DOHH2 (cell line): ENCODE measurements at regions not wholly inside any gene's neighbourhood (a gene's known extent, or its start where the extent isn't known, plus 50 kb on each side); places are given as distances from the start of the nearest gene placed in this dataset.

ENCODE experiments used
- H3F3A ChIP-seq: fragments of 200-600 bp; sonication (generic), shearing (Covaris generic); 2 replicates; pipeline ENCODE4 v1.6.0; 2016; ENCODE audit warnings: antibody characterized with exemption, mild to moderate bottlenecking; ENCODE audit not compliant: control insufficient read depth, insufficient read depth
- H3K27ac ChIP-seq: fragments of 200-600 bp; sonication (generic); 2 replicates; pipeline ENCODE4 v1.5.1; 2014; ENCODE audit warnings: low read depth, mild to moderate bottlenecking, low read length, moderate library complexity
- H3K27me3 ChIP-seq: fragments of 200-600 bp; sonication (generic); 2 replicates; pipeline ENCODE4 v1.6.1; 2014; ENCODE audit warnings: mild to moderate bottlenecking, low read length, mixed read lengths; ENCODE audit not compliant: control insufficient read depth
- H3K36me3 ChIP-seq: fragments of 200-600 bp; sonication (generic); 2 replicates; pipeline ENCODE4 v1.6.1; 2014; ENCODE audit warnings: mild to moderate bottlenecking, low read length, moderate library complexity, mixed read lengths; ENCODE audit not compliant: control insufficient read depth
- H3K4me1 ChIP-seq: fragments of 200-600 bp; sonication (generic); 2 replicates; pipeline ENCODE4 v1.6.1; 2014; ENCODE audit warnings: mild to moderate bottlenecking, low read length, mixed read lengths; ENCODE audit not compliant: control insufficient read depth
- H3K4me2 ChIP-seq: fragments of 200-600 bp; sonication (generic); 2 replicates; pipeline ENCODE4 v1.6.0; 2014; ENCODE audit warnings: mild to moderate bottlenecking, low read length, moderate library complexity
- H3K4me3 ChIP-seq: fragments of 200-600 bp; sonication (generic); 2 replicates; pipeline ENCODE4 v1.5.1; 2014; ENCODE audit warnings: mild to moderate bottlenecking, low read length, mixed read lengths
- H3K79me2 ChIP-seq: fragments of 200-600 bp; sonication (generic); 2 replicates; pipeline ENCODE4 v1.6.1; 2014; ENCODE audit warnings: mild to moderate bottlenecking, low read length, mixed read lengths; ENCODE audit not compliant: control insufficient read depth
- H3K9me2 ChIP-seq: fragments of 200-600 bp; sonication (generic); replicated peaks from 2 replicates; pipeline ENCODE4 v1.6.1; 2014; ENCODE audit warnings: mild to moderate bottlenecking, low read length, mixed read lengths; ENCODE audit not compliant: control insufficient read depth
- H3K9me3 ChIP-seq: fragments of 200-600 bp; sonication (generic); 2 replicates; pipeline ENCODE4 v1.6.1; 2014; ENCODE audit warnings: antibody characterized with exemption, low read length, mixed read lengths; ENCODE audit not compliant: control insufficient read depth, insufficient read depth
- H4K20me1 ChIP-seq: fragments of 200-600 bp; sonication (generic); 2 replicates; pipeline ENCODE4 v1.6.0; 2014; ENCODE audit warnings: low read depth, mild to moderate bottlenecking, antibody characterized with exemption, low read length, moderate library complexity; ENCODE audit not compliant: control insufficient read depth, insufficient read depth
- EZH2phosphoT487 ChIP-seq: fragments of 200-600 bp; sonication (generic); IDR thresholded peaks from 2 replicates; pipeline ENCODE4 v1.6.1; 2017; ENCODE audit warnings: borderline replicate concordance, mild to moderate bottlenecking, antibody characterized with exemption, low read length, moderate library complexity, mixed read lengths
- TF ChIP-seq, protein P1 (sequence below): fragments of 200-600 bp; sonication (generic); IDR thresholded peaks from one replicate; pipeline ENCODE4 v1.5.1; 2014; ENCODE audit warnings: antibody characterized with exemption, mild to moderate bottlenecking, low read depth, low read length; ENCODE audit not compliant: poor library complexity, severe bottlenecking

DNA sequence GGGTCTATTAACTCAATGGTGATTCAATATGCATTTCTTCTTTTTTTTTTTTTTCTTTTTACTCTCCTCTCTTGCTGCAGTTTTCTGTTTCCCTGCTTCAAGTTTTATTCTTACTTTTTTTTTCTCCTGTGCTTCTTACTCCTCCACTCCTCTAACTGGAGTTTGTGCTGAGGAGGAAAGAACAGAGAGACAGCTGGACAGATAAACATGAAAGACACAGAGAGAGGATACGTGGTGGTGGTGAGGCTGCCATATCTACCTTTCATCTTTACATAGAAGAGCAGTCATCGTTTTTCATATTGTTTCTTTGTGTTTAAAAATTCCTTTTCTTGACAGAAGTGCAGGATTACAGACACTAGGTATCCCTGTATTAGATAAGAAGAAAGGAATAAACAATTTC is 262.8 kb downstream of the OTOL1 start:
- no peaks in the 10 kb centered on the region for H3K9me2 ChIP-seq
- no peaks in the 10 kb centered on the region for H3K27me3 ChIP-seq
- no peaks in the 10 kb centered on the region for H4K20me1 ChIP-seq
- H3K36me3 ChIP-seq, result no peaks in the 10 kb centered on the region
- H3F3A ChIP-seq, result no peaks in the 10 kb centered on the region
- no peak overlapping the region for H3K4me3 ChIP-seq
- TF ChIP-seq EZH2phosphoT487, result no peak
- TF ChIP-seq, protein P1, sequence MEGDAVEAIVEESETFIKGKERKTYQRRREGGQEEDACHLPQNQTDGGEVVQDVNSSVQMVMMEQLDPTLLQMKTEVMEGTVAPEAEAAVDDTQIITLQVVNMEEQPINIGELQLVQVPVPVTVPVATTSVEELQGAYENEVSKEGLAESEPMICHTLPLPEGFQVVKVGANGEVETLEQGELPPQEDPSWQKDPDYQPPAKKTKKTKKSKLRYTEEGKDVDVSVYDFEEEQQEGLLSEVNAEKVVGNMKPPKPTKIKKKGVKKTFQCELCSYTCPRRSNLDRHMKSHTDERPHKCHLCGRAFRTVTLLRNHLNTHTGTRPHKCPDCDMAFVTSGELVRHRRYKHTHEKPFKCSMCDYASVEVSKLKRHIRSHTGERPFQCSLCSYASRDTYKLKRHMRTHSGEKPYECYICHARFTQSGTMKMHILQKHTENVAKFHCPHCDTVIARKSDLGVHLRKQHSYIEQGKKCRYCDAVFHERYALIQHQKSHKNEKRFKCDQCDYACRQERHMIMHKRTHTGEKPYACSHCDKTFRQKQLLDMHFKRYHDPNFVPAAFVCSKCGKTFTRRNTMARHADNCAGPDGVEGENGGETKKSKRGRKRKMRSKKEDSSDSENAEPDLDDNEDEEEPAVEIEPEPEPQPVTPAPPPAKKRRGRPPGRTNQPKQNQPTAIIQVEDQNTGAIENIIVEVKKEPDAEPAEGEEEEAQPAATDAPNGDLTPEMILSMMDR, result no peak
- no peaks in the 10 kb centered on the region for H3K9me3 ChIP-seq
- no peak overlapping the region for H3K4me2 ChIP-seq
- no peak overlapping the region for H3K27ac ChIP-seq
- no peaks in the 10 kb centered on the region for H3K4me1 ChIP-seq
- H3K79me2 ChIP-seq, result no peaks in the 10 kb centered on the region

DNA sequence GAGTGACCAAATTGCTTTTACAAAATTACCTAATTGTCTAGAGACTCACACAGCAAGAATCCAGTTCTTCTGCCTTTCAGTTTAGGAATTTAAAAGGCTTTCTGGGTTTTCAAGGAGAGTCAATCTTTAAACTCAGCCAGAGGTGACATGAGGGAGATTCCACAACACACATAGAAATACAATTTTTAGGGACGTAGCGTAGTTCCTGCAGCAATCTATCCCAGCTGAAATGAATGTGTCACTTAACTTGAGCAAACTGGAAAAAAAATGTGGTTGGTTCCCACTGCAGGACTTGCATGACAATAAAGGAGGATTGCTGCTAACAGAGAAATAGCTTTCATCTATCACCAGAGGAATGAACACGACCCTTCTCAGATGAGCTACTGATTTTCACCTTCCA is 269.7 kb downstream of the OTOL1 start:
- TF ChIP-seq, protein P1, result no peak
- no peak for TF ChIP-seq EZH2phosphoT487
- no peaks in the 10 kb centered on the region for H3K9me3 ChIP-seq
- no peaks in the 10 kb centered on the region for H3K79me2 ChIP-seq
- H3K9me2 ChIP-seq, result no peaks in the 10 kb centered on the region
- no peaks in the 10 kb centered on the region for H3F3A ChIP-seq
- no peaks in the 10 kb centered on the region for H4K20me1 ChIP-seq
- no peak overlapping the region for H3K4me3 ChIP-seq
- H3K4me1 ChIP-seq, result no peaks in the 10 kb centered on the region
- no peak overlapping the region for H3K27ac ChIP-seq
- no peaks in the 10 kb centered on the region for H3K27me3 ChIP-seq
- no peaks in the 10 kb centered on the region for H3K36me3 ChIP-seq
- H3K4me2 ChIP-seq, result no peak overlapping the region

DNA sequence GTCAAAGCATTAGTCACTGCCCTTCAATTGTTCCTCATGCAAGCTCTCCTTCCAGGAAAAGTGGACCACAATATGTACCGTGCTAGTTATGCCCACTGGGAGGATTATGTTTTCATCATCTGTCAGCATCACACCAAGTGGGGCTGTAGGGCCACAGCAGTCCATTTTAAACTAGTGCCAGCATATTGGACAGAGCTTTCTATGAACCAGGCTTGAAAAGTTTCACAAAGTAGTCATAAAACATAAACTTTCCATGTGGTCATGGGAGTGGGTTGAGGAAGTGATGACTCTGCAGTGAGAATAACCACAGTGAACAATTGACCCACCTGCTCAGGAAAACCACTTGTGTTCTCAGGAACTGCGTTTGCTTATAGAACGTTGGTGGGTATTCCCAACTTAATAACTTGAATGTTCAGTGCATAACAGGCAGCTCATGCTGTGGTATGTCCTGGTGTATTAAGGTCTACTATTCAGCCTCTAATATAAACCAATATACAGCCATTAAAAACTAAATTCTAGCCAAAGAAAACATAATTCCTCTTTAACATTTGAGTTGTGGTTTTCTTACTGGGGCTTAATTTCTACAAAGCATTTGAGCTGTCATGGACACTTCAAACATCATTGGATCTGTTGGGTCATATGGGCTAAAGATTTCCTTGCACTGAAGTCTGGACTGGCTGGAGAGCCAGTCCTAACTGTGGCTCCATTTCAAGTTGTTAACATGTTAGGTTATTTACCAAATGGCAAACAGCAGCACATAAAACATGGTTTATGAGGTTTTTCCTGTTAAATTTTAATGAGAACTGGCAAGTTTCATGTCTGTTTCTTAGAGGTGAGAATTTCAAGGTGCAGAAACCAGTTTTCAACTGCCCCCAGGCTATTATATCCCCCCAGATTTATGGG is 274.1 kb downstream of the OTOL1 start:
- TF ChIP-seq, protein P1, result no peak
- TF ChIP-seq EZH2phosphoT487, result no peak
- no peak overlapping the region for H3K4me3 ChIP-seq
- no peaks in the 10 kb centered on the region for H3K27me3 ChIP-seq
- no peaks in the 10 kb centered on the region for H3K36me3 ChIP-seq
- H3K27ac ChIP-seq, result no peak overlapping the region
- no peaks in the 10 kb centered on the region for H4K20me1 ChIP-seq
- no peaks in the 10 kb centered on the region for H3K9me2 ChIP-seq
- H3K9me3 ChIP-seq, result no peaks in the 10 kb centered on the region
- no peak overlapping the region for H3K4me2 ChIP-seq
- no peaks in the 10 kb centered on the region for H3K79me2 ChIP-seq
- H3F3A ChIP-seq, result no peaks in the 10 kb centered on the region
- H3K4me1 ChIP-seq, result no peaks in the 10 kb centered on the region
